ENCODE measurements at regions not wholly inside any gene's neighbourhood (a gene's known extent, or its start where the extent isn't known, plus 50 kb on each side); places are given as distances from the start of the nearest gene placed in this dataset.

DNA sequence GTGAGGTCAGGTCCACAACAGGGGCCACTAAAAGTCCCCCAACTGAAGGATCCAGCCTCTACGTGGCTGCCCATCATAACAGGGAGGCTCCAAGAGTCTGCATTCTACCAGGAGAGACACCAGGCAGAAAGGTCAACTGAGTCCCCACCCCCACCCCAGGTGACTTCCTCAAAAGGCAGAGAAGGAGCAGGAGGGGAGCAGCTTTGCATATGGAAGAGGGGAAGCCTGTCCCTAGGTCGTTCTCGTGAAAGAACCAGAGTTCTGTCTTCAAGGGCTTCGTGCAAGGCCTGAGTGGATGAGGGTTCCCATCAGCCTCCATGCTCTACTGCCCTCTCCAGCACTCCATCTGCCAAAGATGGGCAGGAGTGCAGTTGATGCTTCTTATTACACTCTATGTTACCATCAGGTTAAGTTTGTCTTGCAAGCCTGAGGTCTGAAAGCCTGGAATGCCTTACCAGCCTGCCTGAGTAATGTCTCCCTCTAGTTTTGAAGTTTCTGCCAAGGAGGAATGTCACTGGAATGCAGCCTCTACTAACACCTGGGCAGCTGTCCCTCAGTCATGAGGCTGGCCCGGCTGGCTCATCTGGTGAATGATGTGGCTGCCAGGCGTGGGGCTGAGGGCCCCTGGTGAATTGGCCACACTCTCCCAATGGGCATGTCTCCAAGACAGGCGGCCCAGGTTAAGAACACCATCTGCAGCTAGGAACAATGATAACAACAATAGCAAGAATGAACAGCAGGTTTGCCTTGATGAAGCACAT, 54.3 kb upstream of the SMNDC1 start:
- ATAC-seq (ENCODE audit: low FRiP score) (no peak), DNase-seq (ENCODE audit: low spot score) (no peak)
- TF ChIP-seq, protein P1, sequence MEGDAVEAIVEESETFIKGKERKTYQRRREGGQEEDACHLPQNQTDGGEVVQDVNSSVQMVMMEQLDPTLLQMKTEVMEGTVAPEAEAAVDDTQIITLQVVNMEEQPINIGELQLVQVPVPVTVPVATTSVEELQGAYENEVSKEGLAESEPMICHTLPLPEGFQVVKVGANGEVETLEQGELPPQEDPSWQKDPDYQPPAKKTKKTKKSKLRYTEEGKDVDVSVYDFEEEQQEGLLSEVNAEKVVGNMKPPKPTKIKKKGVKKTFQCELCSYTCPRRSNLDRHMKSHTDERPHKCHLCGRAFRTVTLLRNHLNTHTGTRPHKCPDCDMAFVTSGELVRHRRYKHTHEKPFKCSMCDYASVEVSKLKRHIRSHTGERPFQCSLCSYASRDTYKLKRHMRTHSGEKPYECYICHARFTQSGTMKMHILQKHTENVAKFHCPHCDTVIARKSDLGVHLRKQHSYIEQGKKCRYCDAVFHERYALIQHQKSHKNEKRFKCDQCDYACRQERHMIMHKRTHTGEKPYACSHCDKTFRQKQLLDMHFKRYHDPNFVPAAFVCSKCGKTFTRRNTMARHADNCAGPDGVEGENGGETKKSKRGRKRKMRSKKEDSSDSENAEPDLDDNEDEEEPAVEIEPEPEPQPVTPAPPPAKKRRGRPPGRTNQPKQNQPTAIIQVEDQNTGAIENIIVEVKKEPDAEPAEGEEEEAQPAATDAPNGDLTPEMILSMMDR (IDR thresholded peaks at IDR 0.05) = no peak

DNA sequence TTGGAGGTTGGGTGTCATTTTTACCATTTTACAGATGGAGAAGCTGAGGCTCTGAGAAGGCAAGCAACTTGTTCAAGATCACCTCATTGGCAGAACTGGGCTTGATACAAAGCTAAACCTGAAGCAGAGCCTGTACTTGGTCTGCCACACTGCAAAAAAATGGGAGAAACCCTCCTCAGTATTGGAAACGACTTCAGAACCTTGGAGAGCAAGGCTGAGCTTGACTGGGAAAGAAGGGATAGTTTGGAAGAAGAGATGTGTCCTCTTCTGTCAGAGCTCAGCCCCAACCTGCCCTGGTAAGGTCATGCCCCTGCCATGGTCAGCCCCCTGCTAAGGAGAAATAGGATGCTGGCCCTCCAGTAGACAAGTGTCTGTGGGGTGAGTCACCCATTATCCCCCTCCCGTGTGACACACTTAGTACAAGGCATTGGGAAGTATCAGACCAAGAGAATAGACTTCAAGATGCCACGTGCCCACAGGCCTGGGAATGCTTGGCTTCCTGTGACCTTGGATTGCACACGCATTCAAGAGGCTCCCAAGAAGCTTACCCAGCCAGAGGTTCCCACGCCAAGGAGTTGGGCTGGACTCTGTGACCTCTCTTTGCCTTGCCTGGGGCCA, 56.2 kb upstream of the SMNDC1 start:
- TF ChIP-seq, protein P1 (IDR thresholded peaks at IDR 0.05) = no peak
- no peak for ATAC-seq (ENCODE audit: low FRiP score)
- no peak for DNase-seq (ENCODE audit: low spot score)

DNA sequence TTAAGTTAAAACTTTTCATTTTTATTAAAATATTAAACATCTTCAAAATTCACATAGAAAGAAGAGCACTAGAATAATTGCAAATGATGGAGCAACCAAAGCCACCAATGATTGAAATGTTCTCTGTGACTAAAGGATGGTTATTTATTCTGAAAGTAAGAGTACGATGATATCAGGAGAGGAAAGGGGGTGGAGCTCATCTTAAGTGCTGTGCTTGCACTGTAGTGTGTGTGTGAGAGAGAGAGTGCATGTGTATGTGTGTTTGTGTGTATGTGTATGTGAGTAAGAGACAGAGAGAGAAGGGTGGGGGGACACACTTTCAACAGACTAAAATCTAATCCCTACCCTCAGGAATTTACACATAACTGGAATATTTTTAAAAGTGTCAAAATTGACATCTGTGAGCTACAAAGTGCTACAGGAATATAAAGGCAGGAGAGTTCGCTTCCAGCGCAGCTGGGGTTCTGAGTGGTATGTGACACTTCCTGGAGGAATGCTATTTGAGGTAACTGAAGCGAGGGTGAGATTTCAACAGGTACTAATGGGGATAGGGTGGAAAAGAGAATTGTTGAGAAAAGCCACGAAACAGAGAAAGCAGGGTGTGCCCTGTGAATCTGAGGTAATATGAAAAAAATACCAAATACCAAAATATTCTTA, 57.2 kb upstream of the SMNDC1 start:
- no peak for ATAC-seq (ENCODE audit: low FRiP score)
- TF ChIP-seq, protein P1 (IDR thresholded peaks at IDR 0.05) = no peak
- DNase-seq (ENCODE audit: low spot score) = no peak

DNA sequence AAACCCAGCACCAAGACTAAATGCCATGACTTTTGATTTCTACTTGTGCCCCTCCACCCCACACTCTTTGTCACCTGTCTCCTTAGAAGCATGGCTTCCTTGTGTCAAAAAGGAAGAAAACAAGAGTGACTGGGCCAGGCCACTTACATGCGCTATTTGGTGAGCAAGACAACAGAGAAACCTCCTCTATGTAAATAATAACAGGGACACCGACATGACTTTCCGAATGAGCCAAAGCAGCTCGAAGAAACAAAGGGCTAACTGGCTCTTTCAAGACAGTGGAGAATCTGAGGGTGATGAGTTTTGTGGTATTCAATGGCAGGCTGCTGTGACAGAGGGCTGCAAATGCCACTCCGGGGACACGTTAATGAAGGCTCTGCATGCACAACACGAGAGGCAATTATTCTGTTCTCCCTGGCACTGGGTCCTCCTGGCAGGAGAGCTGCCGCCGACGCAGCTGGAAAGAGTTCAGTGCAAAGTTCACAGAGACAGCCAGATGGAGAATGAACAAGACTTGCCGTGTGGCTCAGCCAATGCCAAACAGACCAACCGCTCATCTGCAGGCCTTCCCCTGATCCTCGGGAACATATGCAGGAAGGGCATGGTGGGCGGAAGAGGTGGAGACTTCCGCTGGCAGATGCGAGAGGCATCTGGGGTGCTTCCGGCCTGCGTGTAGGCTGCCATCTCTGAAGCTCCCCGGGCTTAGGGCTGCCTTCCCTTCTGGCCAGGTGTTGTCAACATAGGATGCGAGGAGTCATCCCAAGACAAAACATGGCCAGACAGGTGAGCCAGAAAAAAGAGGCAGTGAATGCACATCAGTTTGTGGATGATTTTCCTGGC, 59.1 kb upstream of the SMNDC1 start:
- no peak for ATAC-seq (ENCODE audit: low FRiP score)
- TF ChIP-seq, protein P1 (IDR thresholded peaks at IDR 0.05) = no peak
- no peak for DNase-seq (ENCODE audit: low spot score)

DNA sequence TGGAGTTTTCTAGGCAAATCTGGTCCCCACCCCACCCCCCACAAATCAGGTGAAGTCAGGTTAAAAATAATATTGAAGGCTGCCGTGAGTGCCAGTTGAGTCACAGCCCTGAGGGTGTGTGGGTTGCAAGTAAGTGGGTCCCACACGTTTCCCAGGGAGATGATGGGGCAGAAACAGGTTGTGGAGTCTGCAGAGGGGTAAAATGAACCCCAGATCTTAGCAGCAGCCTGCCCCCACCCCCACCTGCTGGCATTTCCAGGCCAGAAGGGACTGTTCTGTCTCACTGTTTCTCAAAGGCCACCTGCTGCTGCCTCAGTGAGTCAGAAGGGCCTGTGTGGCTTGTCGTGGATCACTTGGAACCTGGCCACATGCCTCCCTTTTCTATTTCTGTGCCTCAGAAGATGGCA, 59.8 kb upstream of the SMNDC1 start:
- ATAC-seq (ENCODE audit: low FRiP score) (no peak), DNase-seq (ENCODE audit: low spot score) (no peak)
- TF ChIP-seq, protein P1 (IDR thresholded peaks at IDR 0.05) = no peak

DNA sequence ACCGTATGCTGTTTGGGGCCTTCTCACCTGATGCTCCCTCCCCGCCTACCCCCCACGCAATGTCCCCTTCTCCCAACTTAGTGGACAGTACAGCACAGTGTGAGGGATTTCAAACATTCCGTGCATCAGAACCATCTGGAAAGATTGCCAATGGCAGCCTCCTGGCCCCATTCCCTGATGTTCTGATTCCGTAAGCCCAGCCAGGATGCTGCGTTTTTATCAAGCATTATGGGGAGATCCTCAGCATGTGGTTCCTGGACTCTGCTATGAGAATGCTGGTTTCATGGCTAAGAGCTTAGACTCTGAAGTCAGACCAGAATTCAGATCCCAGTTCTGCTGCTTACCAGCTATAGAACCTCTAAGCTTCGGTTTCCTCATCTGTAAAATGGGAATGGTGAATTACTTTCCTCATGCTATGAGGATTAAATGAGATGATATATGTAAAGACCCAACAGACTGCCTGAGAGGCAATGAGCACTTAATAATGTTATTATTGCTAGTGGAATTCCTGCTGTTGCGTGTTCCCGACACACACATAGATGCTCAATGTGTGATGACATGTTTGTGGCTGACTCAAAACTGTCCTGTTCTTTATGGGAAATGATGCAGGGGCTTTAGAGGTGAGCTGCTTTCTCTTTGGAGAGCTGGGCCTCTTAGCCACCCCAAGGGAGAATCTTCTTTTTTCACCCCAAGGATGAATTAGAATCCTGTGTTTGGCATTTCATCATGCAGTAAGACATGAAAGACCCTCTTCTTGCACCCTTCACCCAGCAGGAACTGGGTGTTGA, 60.8 kb upstream of the SMNDC1 start:
- no peak for DNase-seq (ENCODE audit: low spot score)
- ATAC-seq (ENCODE audit: low FRiP score) = no peak
- TF ChIP-seq, protein P1 (IDR thresholded peaks at IDR 0.05) = no peak
